ENCODE measurements at regions not wholly inside any gene's neighbourhood (a gene's known extent, or its start where the extent isn't known, plus 50 kb on each side); places are given as distances from the start of the nearest gene placed in this dataset.

GRCh38 chr18:42604820-42605219, 510.7 kb downstream of the RIT2 start:
- TF ChIP-seq CTCF (IDR thresholded peaks at IDR 0.05) (no peak), POLR2A (IDR thresholded peaks at IDR 0.05) (no peak)
